ENCODE measurements at regions not wholly inside any gene's neighbourhood (a gene's known extent, or its start where the extent isn't known, plus 50 kb on each side); places are given as distances from the start of the nearest gene placed in this dataset.

- DNase-seq (ENCODE audit: low spot score) (no peak), ATAC-seq (no peak), FAIRE-seq (no peak)
- Histone ChIP-seq H3K9ac (ENCODE audit: insufficient read depth, low read depth, low read length) (no peak overlapping the region), H3K79me2 (ENCODE audit: insufficient read depth, low read length) (no peaks in the 10 kb centered on the region), H3K36me3 (replicated peaks in 1 of 2; ENCODE audit: control insufficient read depth in 1 of 2, insufficient read depth in 2 of 2, low read length in 2 of 2) (no peaks in the 10 kb centered on the region), H3K9me3 (ENCODE audit: low read length) (peaks cover 89% of the 10 kb centered on the region), H3K27ac (ENCODE audit: extremely low read length, insufficient read depth, low read length) (no peak overlapping the region), H4K20me1 (ENCODE audit: insufficient read depth, low read length) (no peaks in the 10 kb centered on the region), H3K27me3 (ENCODE audit: control insufficient read depth in 1 of 2, insufficient read depth in 2 of 2, low read length in 2 of 2) (no peaks in the 10 kb centered on the region), H3K4me2 (ENCODE audit: low read depth, low read length) (no peak overlapping the region), H3K4me3 (replicated peaks in 1 of 3; ENCODE audit: insufficient read depth in 1 of 3, low read depth in 2 of 3, low read length in 3 of 3) (no peak overlapping the region), H2AFZ (ENCODE audit: low read length) (no peak overlapping the region), H3K4me1 (ENCODE audit: insufficient read depth, low read length) (no peaks in the 10 kb centered on the region)
- no TSS peak for BruUV-seq (replicated peaks)
- TF ChIP-seq, protein P1, sequence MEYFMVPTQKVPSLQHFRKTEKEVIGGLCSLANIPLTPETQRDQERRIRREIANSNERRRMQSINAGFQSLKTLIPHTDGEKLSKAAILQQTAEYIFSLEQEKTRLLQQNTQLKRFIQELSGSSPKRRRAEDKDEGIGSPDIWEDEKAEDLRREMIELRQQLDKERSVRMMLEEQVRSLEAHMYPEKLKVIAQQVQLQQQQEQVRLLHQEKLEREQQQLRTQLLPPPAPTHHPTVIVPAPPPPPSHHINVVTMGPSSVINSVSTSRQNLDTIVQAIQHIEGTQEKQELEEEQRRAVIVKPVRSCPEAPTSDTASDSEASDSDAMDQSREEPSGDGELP (IDR thresholded peaks at IDR 0.05; ENCODE audit: borderline replicate concordance, low read depth), result no peak
- no peak for TF ChIP-seq ZNF761 (CRISPR knock-in tag; conservative IDR thresholded peaks at IDR 0.05)
- TF ChIP-seq, protein P2, sequence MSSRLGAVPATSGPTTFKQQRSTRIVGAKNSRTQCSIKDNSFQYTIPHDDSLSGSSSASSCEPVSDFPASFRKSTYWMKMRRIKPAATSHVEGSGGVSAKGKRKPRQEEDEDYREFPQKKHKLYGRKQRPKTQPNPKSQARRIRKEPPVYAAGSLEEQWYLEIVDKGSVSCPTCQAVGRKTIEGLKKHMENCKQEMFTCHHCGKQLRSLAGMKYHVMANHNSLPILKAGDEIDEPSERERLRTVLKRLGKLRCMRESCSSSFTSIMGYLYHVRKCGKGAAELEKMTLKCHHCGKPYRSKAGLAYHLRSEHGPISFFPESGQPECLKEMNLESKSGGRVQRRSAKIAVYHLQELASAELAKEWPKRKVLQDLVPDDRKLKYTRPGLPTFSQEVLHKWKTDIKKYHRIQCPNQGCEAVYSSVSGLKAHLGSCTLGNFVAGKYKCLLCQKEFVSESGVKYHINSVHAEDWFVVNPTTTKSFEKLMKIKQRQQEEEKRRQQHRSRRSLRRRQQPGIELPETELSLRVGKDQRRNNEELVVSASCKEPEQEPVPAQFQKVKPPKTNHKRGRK (CRISPR knock-in tag; IDR thresholded peaks at IDR 0.05), result no peak
- ChIA-PET POLR2A (no interaction called here), CTCF (ENCODE audit: low intra/inter-chr PET ratio, low total read pairs) (no interaction called here)
- in situ Hi-C loops (cut with HindIII; ENCODE audit: extremely low pct_ligation_motif_present, low pct_unique_long_range_greater_than_20kb), result no loop called here
- intact Hi-C loops (cut with micrococcal nuclease; ENCODE audit: unreplicated experiment), result no loop called here
- WGBS (ENCODE audit: low lambda C conversion rate), result 0% methylated on average over 2 of the region's 2 CpGs
These were observed 72.2 kb upstream of the KRTAP11-1 start for GRCh38 chr21:30953605-30954004.

GRCh38 chr21:30947141-30947540 lies 65.8 kb upstream of the KRTAP11-1 start:
- Histone ChIP-seq H3K4me2 (ENCODE audit: low read depth, low read length) (no peak overlapping the region), H3K9me3 (ENCODE audit: low read length) (peaks cover 88% of the 10 kb centered on the region), H3K4me3 (replicated peaks in 1 of 3; ENCODE audit: insufficient read depth in 1 of 3, low read depth in 2 of 3, low read length in 3 of 3) (no peak overlapping the region), H3K36me3 (replicated peaks in 1 of 2; ENCODE audit: control insufficient read depth in 1 of 2, insufficient read depth in 2 of 2, low read length in 2 of 2) (no peaks in the 10 kb centered on the region), H3K4me1 (ENCODE audit: insufficient read depth, low read length) (no peaks in the 10 kb centered on the region), H3K9ac (ENCODE audit: insufficient read depth, low read depth, low read length) (no peak overlapping the region), H3K27ac (ENCODE audit: extremely low read length, insufficient read depth, low read length) (no peak overlapping the region), H2AFZ (ENCODE audit: low read length) (no peak overlapping the region), H3K27me3 (ENCODE audit: control insufficient read depth in 1 of 2, insufficient read depth in 2 of 2, low read length in 2 of 2) (no peaks in the 10 kb centered on the region), H4K20me1 (ENCODE audit: insufficient read depth, low read length) (no peaks in the 10 kb centered on the region), H3K79me2 (ENCODE audit: insufficient read depth, low read length) (no peaks in the 10 kb centered on the region)
- in situ Hi-C loops (cut with HindIII; ENCODE audit: extremely low pct_ligation_motif_present, low pct_unique_long_range_greater_than_20kb) (no loop called here), intact Hi-C loops (cut with micrococcal nuclease; ENCODE audit: unreplicated experiment) (no loop called here)
- TF ChIP-seq MYNN (CRISPR knock-in tag; IDR thresholded peaks at IDR 0.05; ENCODE audit: low read depth), result no peak
- TF ChIP-seq EZH2 (conservative IDR thresholded peaks at IDR 0.05; ENCODE audit: low read depth, low read length), result no peak
- TF ChIP-seq ZNF17 (CRISPR knock-in tag; IDR thresholded peaks at IDR 0.05), result no peak
- TF ChIP-seq ZNF605 (CRISPR knock-in tag; IDR thresholded peaks at IDR 0.05), result no peak
- POLR2A ChIA-PET, result no interaction called here
- no TSS peak for BruUV-seq (replicated peaks)
- WGBS (ENCODE audit: low lambda C conversion rate), result 0% methylated on average over 5 of the region's 5 CpGs
- no peak for ATAC-seq
- FAIRE-seq, result no peak
- DNase-seq (ENCODE audit: low spot score), result no peak
- CTCF ChIA-PET (ENCODE audit: low intra/inter-chr PET ratio, low total read pairs), result no interaction called here

Measured in HepG2 (cell line).